ENCODE measurements at regions not wholly inside any gene's neighbourhood (a gene's known extent, or its start where the extent isn't known, plus 50 kb on each side); places are given as distances from the start of the nearest gene placed in this dataset.

- Histone ChIP-seq H3K9me3 (ENCODE audit: control insufficient read depth, insufficient read depth, low read length) (no peaks in the 10 kb centered on the region), H3K9me2 (replicated peaks; ENCODE audit: control insufficient read depth, low read length) (no peaks in the 10 kb centered on the region), H4K20me1 (ENCODE audit: control insufficient read depth, insufficient read depth, low read depth, low read length) (no peaks in the 10 kb centered on the region), H3K27me3 (ENCODE audit: control insufficient read depth, low read length) (no peaks in the 10 kb centered on the region; the same call in 1 of the 2 replicates), H3K4me1 (ENCODE audit: control insufficient read depth, low read length) (no peaks in the 10 kb centered on the region), H3K4me3 (ENCODE audit: low read length) (no peak overlapping the region), H3K36me3 (ENCODE audit: control insufficient read depth, low read length) (no peaks in the 10 kb centered on the region), H3K27ac (ENCODE audit: low read depth, low read length) (no peak overlapping the region), H3K79me2 (ENCODE audit: control insufficient read depth, low read length) (no peaks in the 10 kb centered on the region), H3K4me2 (ENCODE audit: low read length) (no peak overlapping the region), H3F3A (ENCODE audit: control insufficient read depth, insufficient read depth) (no peaks in the 10 kb centered on the region)
- TF ChIP-seq CTCF (IDR thresholded peaks at IDR 0.05; ENCODE audit: low read depth, low read length, poor library complexity, severe bottlenecking) (no peak), EZH2phosphoT487 (IDR thresholded peaks at IDR 0.05; ENCODE audit: borderline replicate concordance, low read length) (no peak)
These were observed 411.3 kb upstream of the RUNX1 start for GRCh38 chr21:35460441-35460840.

- Histone ChIP-seq H3K36me3 (ENCODE audit: control insufficient read depth, low read length) (no peaks in the 10 kb centered on the region), H3K79me2 (ENCODE audit: control insufficient read depth, low read length) (no peaks in the 10 kb centered on the region), H4K20me1 (ENCODE audit: control insufficient read depth, insufficient read depth, low read depth, low read length) (no peaks in the 10 kb centered on the region), H3K4me1 (ENCODE audit: control insufficient read depth, low read length) (peaks cover 1% of the 10 kb centered on the region; the same call in 1 of the 2 replicates), H3K4me2 (ENCODE audit: low read length) (no peak overlapping the region), H3F3A (ENCODE audit: control insufficient read depth, insufficient read depth) (no peaks in the 10 kb centered on the region), H3K9me3 (ENCODE audit: control insufficient read depth, insufficient read depth, low read length) (no peaks in the 10 kb centered on the region), H3K4me3 (ENCODE audit: low read length) (no peak overlapping the region), H3K27ac (ENCODE audit: low read depth, low read length) (no peak overlapping the region), H3K27me3 (ENCODE audit: control insufficient read depth, low read length) (no peaks in the 10 kb centered on the region; the same call in 1 of the 2 replicates), H3K9me2 (replicated peaks; ENCODE audit: control insufficient read depth, low read length) (no peaks in the 10 kb centered on the region)
- TF ChIP-seq EZH2phosphoT487 (IDR thresholded peaks at IDR 0.05; ENCODE audit: borderline replicate concordance, low read length) (no peak), CTCF (IDR thresholded peaks at IDR 0.05; ENCODE audit: low read depth, low read length, poor library complexity, severe bottlenecking) (no peak)
These were observed 409.3 kb upstream of the RUNX1 start for GRCh38 chr21:35458405-35458804.

GRCh38 chr21:35457097-35457804 lies 408.1 kb upstream of the RUNX1 start:
- no peaks in the 10 kb centered on the region for H3F3A ChIP-seq (ENCODE audit: control insufficient read depth, insufficient read depth)
- no peaks in the 10 kb centered on the region for H3K79me2 ChIP-seq (ENCODE audit: control insufficient read depth, low read length)
- no peaks in the 10 kb centered on the region for H3K9me2 ChIP-seq (replicated peaks; ENCODE audit: control insufficient read depth, low read length)
- no peak overlapping the region for H3K27ac ChIP-seq (ENCODE audit: low read depth, low read length)
- TF ChIP-seq CTCF (IDR thresholded peaks at IDR 0.05; ENCODE audit: low read depth, low read length, poor library complexity, severe bottlenecking) (no peak), EZH2phosphoT487 (IDR thresholded peaks at IDR 0.05; ENCODE audit: borderline replicate concordance, low read length) (no peak)
- H4K20me1 ChIP-seq (ENCODE audit: control insufficient read depth, insufficient read depth, low read depth, low read length): no peaks in the 10 kb centered on the region
- H3K4me1 ChIP-seq (ENCODE audit: control insufficient read depth, low read length): peaks cover 5% of the 10 kb centered on the region; the same call in 1 of the 2 replicates
- H3K4me2 ChIP-seq (ENCODE audit: low read length): no peak overlapping the region
- no peak overlapping the region for H3K4me3 ChIP-seq (ENCODE audit: low read length)
- H3K27me3 ChIP-seq (ENCODE audit: control insufficient read depth, low read length): no peaks in the 10 kb centered on the region; the same call in 1 of the 2 replicates
- no peaks in the 10 kb centered on the region for H3K9me3 ChIP-seq (ENCODE audit: control insufficient read depth, insufficient read depth, low read length)
- no peaks in the 10 kb centered on the region for H3K36me3 ChIP-seq (ENCODE audit: control insufficient read depth, low read length)

Measured in DOHH2 (cell line).